ENCODE measurements at regions not wholly inside any gene's neighbourhood (a gene's known extent, or its start where the extent isn't known, plus 50 kb on each side); places are given as distances from the start of the nearest gene placed in this dataset.

- no peak for DNase-seq (ENCODE audit: low read depth)
- H3K27me3 ChIP-seq (ENCODE audit: control insufficient read depth, insufficient read depth, low read length), result no peaks in the 10 kb centered on the region
- no peak for TF ChIP-seq CTCF (IDR thresholded peaks at IDR 0.05; ENCODE audit: insufficient read depth, low read length, poor library complexity, severe bottlenecking)
- no peaks in the 10 kb centered on the region for H3K36me3 ChIP-seq (ENCODE audit: control insufficient read depth, insufficient read depth, low read length)
- H3K4me3 ChIP-seq (ENCODE audit: low read depth, low read length), result no peak overlapping the region
These were observed 273.2 kb downstream of the CD83 start for GRCh38 chr6:14390805-14391204.

GRCh38 chr6:14393910-14394309 lies 276.3 kb downstream of the CD83 start:
- no peaks in the 10 kb centered on the region for H3K36me3 ChIP-seq (ENCODE audit: control insufficient read depth, insufficient read depth, low read length)
- TF ChIP-seq CTCF (IDR thresholded peaks at IDR 0.05; ENCODE audit: insufficient read depth, low read length, poor library complexity, severe bottlenecking), result no peak
- DNase-seq (ENCODE audit: low read depth), result no peak
- H3K27me3 ChIP-seq (ENCODE audit: control insufficient read depth, insufficient read depth, low read length), result no peaks in the 10 kb centered on the region
- no peak overlapping the region for H3K4me3 ChIP-seq (ENCODE audit: low read depth, low read length)

GRCh38 chr6:14396392-14396791 lies 278.8 kb downstream of the CD83 start:
- Histone ChIP-seq H3K4me3 (ENCODE audit: low read depth, low read length) (no peak overlapping the region), H3K27me3 (ENCODE audit: control insufficient read depth, insufficient read depth, low read length) (no peaks in the 10 kb centered on the region), H3K36me3 (ENCODE audit: control insufficient read depth, insufficient read depth, low read length) (no peaks in the 10 kb centered on the region)
- DNase-seq (ENCODE audit: low read depth), result no peak
- TF ChIP-seq CTCF (IDR thresholded peaks at IDR 0.05; ENCODE audit: insufficient read depth, low read length, poor library complexity, severe bottlenecking), result no peak

- TF ChIP-seq CTCF (IDR thresholded peaks at IDR 0.05; ENCODE audit: insufficient read depth, low read length, poor library complexity, severe bottlenecking), result peak; percentile 50
- Histone ChIP-seq H3K36me3 (ENCODE audit: control insufficient read depth, insufficient read depth, low read length) (no peaks in the 10 kb centered on the region), H3K27me3 (ENCODE audit: control insufficient read depth, insufficient read depth, low read length) (no peaks in the 10 kb centered on the region), H3K4me3 (ENCODE audit: low read depth, low read length) (no peak overlapping the region)
- DNase-seq (ENCODE audit: low read depth), result peak; percentile 21
These were observed 279.4 kb downstream of the CD83 start for GRCh38 chr6:14396826-14397517.

GRCh38 chr6:14397518-14397901 lies 279.9 kb downstream of the CD83 start:
- Histone ChIP-seq H3K36me3 (ENCODE audit: control insufficient read depth, insufficient read depth, low read length) (no peaks in the 10 kb centered on the region), H3K4me3 (ENCODE audit: low read depth, low read length) (no peak overlapping the region), H3K27me3 (ENCODE audit: control insufficient read depth, insufficient read depth, low read length) (no peaks in the 10 kb centered on the region)
- no peak for TF ChIP-seq CTCF (IDR thresholded peaks at IDR 0.05; ENCODE audit: insufficient read depth, low read length, poor library complexity, severe bottlenecking)
- DNase-seq (ENCODE audit: low read depth), result no peak

GRCh38 chr6:14398953-14399352 lies 281.4 kb downstream of the CD83 start:
- no peak for TF ChIP-seq CTCF (IDR thresholded peaks at IDR 0.05; ENCODE audit: insufficient read depth, low read length, poor library complexity, severe bottlenecking)
- H3K27me3 ChIP-seq (ENCODE audit: control insufficient read depth, insufficient read depth, low read length), result no peaks in the 10 kb centered on the region
- no peak for DNase-seq (ENCODE audit: low read depth)
- H3K4me3 ChIP-seq (ENCODE audit: low read depth, low read length), result no peak overlapping the region
- H3K36me3 ChIP-seq (ENCODE audit: control insufficient read depth, insufficient read depth, low read length), result no peaks in the 10 kb centered on the region
